ENCODE measurements at regions not wholly inside any gene's neighbourhood (a gene's known extent, or its start where the extent isn't known, plus 50 kb on each side); places are given as distances from the start of the nearest gene placed in this dataset.

DNA sequence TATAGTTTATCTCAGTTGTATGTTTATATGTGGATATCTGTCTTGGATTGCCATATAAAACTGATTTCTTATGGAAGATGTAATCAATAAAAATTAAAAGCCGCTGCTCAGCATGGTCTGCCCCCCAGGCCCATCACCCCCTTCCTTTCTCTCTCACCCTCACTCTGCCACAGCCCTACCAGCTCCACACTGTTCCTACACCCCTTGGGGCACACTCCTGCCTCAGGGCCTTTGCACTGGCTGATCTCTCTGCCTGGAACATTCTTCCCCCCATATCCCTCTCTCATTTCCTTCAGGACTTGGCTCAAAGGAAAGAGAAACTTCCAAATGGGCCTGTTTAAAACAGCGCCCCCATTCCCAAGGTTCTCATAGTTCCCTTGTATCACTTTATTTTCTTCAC is 63.1 kb downstream of the LRRC32 start:
- TF ChIP-seq POLR2A (IDR thresholded peaks at IDR 0.05; ENCODE audit: control extremely low read depth in 1 of 2, low read depth in 2 of 2, low read length in 2 of 2) (no peak), SP1 (IDR thresholded peaks at IDR 0.05; ENCODE audit: low read depth, low read length) (no peak), SRF (IDR thresholded peaks at IDR 0.05; ENCODE audit: low read depth, low read length) (no peak), POLR2AphosphoS5 (IDR thresholded peaks at IDR 0.05; ENCODE audit: low read depth, low read length) (no peak), ZNF274 (IDR thresholded peaks at IDR 0.05; ENCODE audit: borderline replicate concordance, extremely low read depth, low read length) (no peak), CBX5 (IDR thresholded peaks at IDR 0.05; ENCODE audit: low read depth, low read length) (no peak), TAF1 (IDR thresholded peaks at IDR 0.05; ENCODE audit: low read depth, low read length) (no peak), BRCA1 (IDR thresholded peaks at IDR 0.05; ENCODE audit: low read depth, low read length) (no peak), RAD21 (IDR thresholded peaks at IDR 0.05 in 1 of 2, conservative IDR thresholded peaks at IDR 0.05 in 1 of 2; ENCODE audit: low read depth in 2 of 2, low read length in 2 of 2) (no peak), SIX5 (IDR thresholded peaks at IDR 0.05; ENCODE audit: low read depth, low read length) (no peak), EP300 (IDR thresholded peaks at IDR 0.05; ENCODE audit: borderline replicate concordance in 1 of 2, low read depth in 2 of 2, low read length in 2 of 2) (no peak)
- TF ChIP-seq, protein P1, sequence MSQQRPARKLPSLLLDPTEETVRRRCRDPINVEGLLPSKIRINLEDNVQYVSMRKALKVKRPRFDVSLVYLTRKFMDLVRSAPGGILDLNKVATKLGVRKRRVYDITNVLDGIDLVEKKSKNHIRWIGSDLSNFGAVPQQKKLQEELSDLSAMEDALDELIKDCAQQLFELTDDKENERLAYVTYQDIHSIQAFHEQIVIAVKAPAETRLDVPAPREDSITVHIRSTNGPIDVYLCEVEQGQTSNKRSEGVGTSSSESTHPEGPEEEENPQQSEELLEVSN (IDR thresholded peaks at IDR 0.05), result no peak
- TF ChIP-seq, protein P2, sequence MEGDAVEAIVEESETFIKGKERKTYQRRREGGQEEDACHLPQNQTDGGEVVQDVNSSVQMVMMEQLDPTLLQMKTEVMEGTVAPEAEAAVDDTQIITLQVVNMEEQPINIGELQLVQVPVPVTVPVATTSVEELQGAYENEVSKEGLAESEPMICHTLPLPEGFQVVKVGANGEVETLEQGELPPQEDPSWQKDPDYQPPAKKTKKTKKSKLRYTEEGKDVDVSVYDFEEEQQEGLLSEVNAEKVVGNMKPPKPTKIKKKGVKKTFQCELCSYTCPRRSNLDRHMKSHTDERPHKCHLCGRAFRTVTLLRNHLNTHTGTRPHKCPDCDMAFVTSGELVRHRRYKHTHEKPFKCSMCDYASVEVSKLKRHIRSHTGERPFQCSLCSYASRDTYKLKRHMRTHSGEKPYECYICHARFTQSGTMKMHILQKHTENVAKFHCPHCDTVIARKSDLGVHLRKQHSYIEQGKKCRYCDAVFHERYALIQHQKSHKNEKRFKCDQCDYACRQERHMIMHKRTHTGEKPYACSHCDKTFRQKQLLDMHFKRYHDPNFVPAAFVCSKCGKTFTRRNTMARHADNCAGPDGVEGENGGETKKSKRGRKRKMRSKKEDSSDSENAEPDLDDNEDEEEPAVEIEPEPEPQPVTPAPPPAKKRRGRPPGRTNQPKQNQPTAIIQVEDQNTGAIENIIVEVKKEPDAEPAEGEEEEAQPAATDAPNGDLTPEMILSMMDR (IDR thresholded peaks at IDR 0.05; ENCODE audit: control extremely low read depth in 1 of 3, insufficient read depth in 1 of 3, low read depth in 1 of 3, low read length in 3 of 3), result no peak

All from H1 (cell line).